Uterus (tissue), 3 donors: ENCODE measurements at regions not wholly inside any gene's neighbourhood (a gene's known extent, or its start where the extent isn't known, plus 50 kb on each side); places are given as distances from the start of the nearest gene placed in this dataset.

Source experiments
- DNase-seq, 2 donors: peaks; one replicate each; pipeline ENCODE4 v3.0.0-alpha.2; 2019 to 2020
- H3K27ac ChIP-seq, 2 donors: fragments of 200-600 bp; sonication (generic); 1 replicate in 1 of 2; 2 replicates in 1 of 2; pipeline ENCODE4 v1.5.1; 2016 to 2018
- H3K27me3 ChIP-seq, 2 donors: fragments of 200-600 bp; sonication (generic); one replicate each; pipeline ENCODE4 v1.5.1; 2018 to 2019; ENCODE audit warnings: control low read depth in 1 of 2
- H3K36me3 ChIP-seq, 2 donors: fragments of 200-600 bp; sonication (generic); one replicate each; pipeline ENCODE4 v1.5.1; 2019; ENCODE audit warnings: control low read depth in 1 of 2
- H3K4me1 ChIP-seq, 2 donors: fragments of 200-600 bp; sonication (generic); one replicate each; pipeline ENCODE4 v1.5.1; 2018 to 2019; ENCODE audit warnings: control low read depth in 1 of 2
- H3K4me3 ChIP-seq, 2 donors: fragments of 200-600 bp; sonication (generic); 1 replicate in 1 of 2; 2 replicates in 1 of 2; pipeline ENCODE4 v1.5.1; 2018 to 2019; ENCODE audit warnings: mild to moderate bottlenecking in 1 of 2
- H3K9me3 ChIP-seq, 2 donors: fragments of 200-600 bp; sonication (generic); one replicate each; pipeline ENCODE4 v1.5.1; 2019; ENCODE audit warnings: control low read depth in 1 of 2
- POLR2A ChIP-seq, 2 donors: fragments of 450-650 bp; IDR thresholded peaks; one replicate each; pipeline ENCODE4 v1.6.1; 2016; ENCODE audit warnings: antibody characterized with exemption in 2 of 2, mild to moderate bottlenecking in 1 of 2, moderate library complexity in 1 of 2
- intact Hi-C: fragments of 100-400 bp; cut with DNase I; formaldehyde crosslinking; loops from one replicate; pipeline ENCODE4 v1.15.1; 2023; ENCODE audit warnings: low total_unique reads
- TF ChIP-seq, protein P1 (sequence below), 4 experiments: fragments of 200-600 bp in 2 of 4; fragments of 450-650 bp in 2 of 4; sonication (generic) in 2 of 4; IDR thresholded peaks; one replicate each; pipeline ENCODE4 v1.5.1; 2016 to 2019; ENCODE audit warnings: antibody characterized with exemption in 4 of 4, mild to moderate bottlenecking in 2 of 4, moderate library complexity in 1 of 4
- donor health status: DM: yes; HTN: yes; CAD: no.

DNA sequence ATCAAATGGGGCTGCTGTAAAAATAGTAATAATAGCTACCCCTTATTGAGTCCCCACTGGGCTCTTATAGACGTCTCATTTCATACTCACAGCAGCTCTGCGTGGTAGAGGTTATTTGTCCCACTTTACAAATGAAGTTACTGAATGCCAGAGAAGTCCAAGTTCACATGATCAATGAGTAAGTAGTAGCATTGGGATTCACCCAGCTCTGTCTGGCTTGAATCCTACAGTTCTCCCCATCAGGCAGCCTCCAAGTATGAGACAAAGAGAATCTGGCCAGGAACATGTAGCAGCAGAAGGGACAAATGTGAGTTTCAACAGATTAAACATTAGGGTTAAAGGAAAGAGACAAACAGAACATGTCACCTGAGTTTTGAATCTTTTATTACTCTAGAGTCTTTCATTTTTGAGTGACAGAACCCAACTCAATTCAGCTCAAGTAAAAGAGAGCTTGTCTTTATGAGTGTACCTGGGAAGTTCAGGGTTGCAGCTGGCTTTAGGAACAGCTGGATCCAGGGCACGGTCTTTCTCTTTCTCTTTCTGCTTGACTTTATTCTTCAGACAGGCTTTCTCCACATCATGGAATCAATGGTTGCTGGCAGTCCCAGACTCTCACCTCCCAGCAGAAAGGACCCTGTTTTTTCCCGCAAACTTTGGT, 64.1 kb upstream of the JDP2 start:
- Histone ChIP-seq H3K36me3 (no peaks in the 10 kb centered on the region), H3K4me1 (no peaks in the 10 kb centered on the region), H3K27me3 (no peaks in the 10 kb centered on the region), H3K4me3 (no peak overlapping the region), H3K27ac (no peak overlapping the region), H3K9me3 (no peaks in the 10 kb centered on the region)
- no peak for DNase-seq
- intact Hi-C loops = no loop called here
- no peak for TF ChIP-seq POLR2A (IDR thresholded peaks at IDR 0.05)
- TF ChIP-seq, protein P1, sequence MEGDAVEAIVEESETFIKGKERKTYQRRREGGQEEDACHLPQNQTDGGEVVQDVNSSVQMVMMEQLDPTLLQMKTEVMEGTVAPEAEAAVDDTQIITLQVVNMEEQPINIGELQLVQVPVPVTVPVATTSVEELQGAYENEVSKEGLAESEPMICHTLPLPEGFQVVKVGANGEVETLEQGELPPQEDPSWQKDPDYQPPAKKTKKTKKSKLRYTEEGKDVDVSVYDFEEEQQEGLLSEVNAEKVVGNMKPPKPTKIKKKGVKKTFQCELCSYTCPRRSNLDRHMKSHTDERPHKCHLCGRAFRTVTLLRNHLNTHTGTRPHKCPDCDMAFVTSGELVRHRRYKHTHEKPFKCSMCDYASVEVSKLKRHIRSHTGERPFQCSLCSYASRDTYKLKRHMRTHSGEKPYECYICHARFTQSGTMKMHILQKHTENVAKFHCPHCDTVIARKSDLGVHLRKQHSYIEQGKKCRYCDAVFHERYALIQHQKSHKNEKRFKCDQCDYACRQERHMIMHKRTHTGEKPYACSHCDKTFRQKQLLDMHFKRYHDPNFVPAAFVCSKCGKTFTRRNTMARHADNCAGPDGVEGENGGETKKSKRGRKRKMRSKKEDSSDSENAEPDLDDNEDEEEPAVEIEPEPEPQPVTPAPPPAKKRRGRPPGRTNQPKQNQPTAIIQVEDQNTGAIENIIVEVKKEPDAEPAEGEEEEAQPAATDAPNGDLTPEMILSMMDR (IDR thresholded peaks at IDR 0.05) = no peak

DNA sequence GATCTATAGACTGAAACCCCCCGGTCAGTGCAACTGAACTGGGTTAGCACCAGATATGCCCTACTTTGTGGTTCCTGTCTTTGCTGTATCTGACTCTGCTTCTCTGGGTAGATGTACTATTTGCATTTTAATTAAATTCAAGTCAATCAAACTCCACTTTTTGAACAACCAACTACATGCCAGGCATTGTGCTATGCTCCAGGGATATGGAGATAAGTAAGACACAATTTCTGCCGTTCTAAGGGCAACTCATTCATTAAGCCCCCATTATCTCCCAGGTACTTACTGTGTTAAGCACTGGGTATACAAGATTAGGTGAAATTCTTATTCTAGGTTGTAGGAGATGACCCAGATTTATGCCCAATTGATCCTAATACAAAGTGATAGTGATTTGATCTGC, 62.7 kb upstream of the JDP2 start:
- Histone ChIP-seq H3K9me3 (no peaks in the 10 kb centered on the region), H3K27ac (no peak overlapping the region), H3K36me3 (no peaks in the 10 kb centered on the region), H3K27me3 (no peaks in the 10 kb centered on the region), H3K4me3 (no peak overlapping the region), H3K4me1 (no peaks in the 10 kb centered on the region)
- DNase-seq = no peak
- intact Hi-C loops = no loop called here
- no peak for TF ChIP-seq POLR2A (IDR thresholded peaks at IDR 0.05)
- TF ChIP-seq, protein P1 (IDR thresholded peaks at IDR 0.05) = no peak

DNA sequence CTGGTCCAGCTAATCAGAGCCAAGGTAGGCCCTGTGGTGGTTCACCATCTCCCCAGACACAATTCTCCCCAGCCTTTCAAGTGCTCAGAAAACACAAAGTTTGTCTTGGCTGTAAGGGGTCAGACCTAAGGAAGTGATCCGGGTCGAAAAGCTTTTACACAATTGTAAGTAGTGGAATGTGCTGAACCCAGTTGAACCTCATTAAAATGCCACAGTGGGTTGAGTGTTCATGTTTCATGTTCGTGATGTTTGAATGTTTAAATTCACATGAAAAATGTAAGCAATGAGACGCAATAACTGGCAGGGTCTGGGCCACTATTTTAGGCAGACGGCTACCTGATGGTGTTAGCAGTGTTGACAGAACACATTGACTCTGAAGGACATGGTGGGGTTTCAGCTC, 60.9 kb upstream of the JDP2 start:
- Histone ChIP-seq H3K4me3 (no peak overlapping the region), H3K9me3 (no peaks in the 10 kb centered on the region), H3K36me3 (no peaks in the 10 kb centered on the region), H3K27me3 (no peaks in the 10 kb centered on the region), H3K4me1 (no peaks in the 10 kb centered on the region), H3K27ac (no peak overlapping the region)
- intact Hi-C loops = no loop called here
- no peak for DNase-seq
- TF ChIP-seq POLR2A (IDR thresholded peaks at IDR 0.05) = no peak
- TF ChIP-seq, protein P1 (IDR thresholded peaks at IDR 0.05) = no peak

GRCh38 chr14:75368333-75368732, 59.5 kb upstream of the JDP2 start:
- Histone ChIP-seq H3K4me3 (no peak overlapping the region), H3K27ac (no peak overlapping the region), H3K36me3 (no peaks in the 10 kb centered on the region), H3K27me3 (no peaks in the 10 kb centered on the region), H3K4me1 (no peaks in the 10 kb centered on the region), H3K9me3 (no peaks in the 10 kb centered on the region)
- TF ChIP-seq, protein P1 (IDR thresholded peaks at IDR 0.05) = no peak
- TF ChIP-seq POLR2A (IDR thresholded peaks at IDR 0.05) = no peak
- intact Hi-C loops = no loop called here
- DNase-seq = no peak

GRCh38 chr14:75369506-75369905, 58.3 kb upstream of the JDP2 start:
- H3K36me3 ChIP-seq = no peaks in the 10 kb centered on the region
- H3K9me3 ChIP-seq = no peaks in the 10 kb centered on the region
- H3K4me3 ChIP-seq = no peak overlapping the region
- H3K27me3 ChIP-seq = no peaks in the 10 kb centered on the region
- intact Hi-C loops = no loop called here
- TF ChIP-seq, protein P1 (IDR thresholded peaks at IDR 0.05) = no peak
- no peak for TF ChIP-seq POLR2A (IDR thresholded peaks at IDR 0.05)
- H3K27ac ChIP-seq = no peak overlapping the region
- DNase-seq = no peak
- H3K4me1 ChIP-seq = no peaks in the 10 kb centered on the region
